ENCODE measurements at regions not wholly inside any gene's neighbourhood (a gene's known extent, or its start where the extent isn't known, plus 50 kb on each side); places are given as distances from the start of the nearest gene placed in this dataset.
"Not testable (repeated sequence)": the region's sequence is repeated elsewhere in the genome, so short reads cannot be mapped to it uniquely, and the experiment has no call there.

DNA sequence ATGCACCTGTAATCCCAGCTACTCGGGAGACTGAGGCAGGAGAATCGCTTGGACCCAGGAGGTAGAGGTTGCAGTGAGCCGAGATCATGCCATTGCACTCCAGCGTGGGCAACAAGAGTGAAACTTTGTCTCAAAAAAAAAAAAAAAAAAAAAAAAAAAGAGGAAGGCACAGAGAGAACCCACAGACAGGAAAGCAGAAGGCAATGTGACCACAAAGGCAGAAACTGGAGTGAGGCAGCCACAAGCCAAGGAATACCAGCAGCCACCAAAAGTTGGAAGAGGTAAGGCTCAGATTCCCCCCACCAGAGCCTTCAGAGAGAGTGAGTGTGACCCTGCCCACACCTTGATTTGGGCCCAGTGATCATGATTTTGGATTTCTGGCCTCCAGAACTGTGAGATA lies 54.7 kb upstream of the E2F3 start:
- not testable (repeated sequence) for TF ChIP-seq JUNB (IDR thresholded peaks at IDR 0.05); HDAC2 (IDR thresholded peaks at IDR 0.05); PHF8 (IDR thresholded peaks at IDR 0.05; ENCODE audit: borderline replicate concordance, low read depth)
- TF ChIP-seq, protein P1, sequence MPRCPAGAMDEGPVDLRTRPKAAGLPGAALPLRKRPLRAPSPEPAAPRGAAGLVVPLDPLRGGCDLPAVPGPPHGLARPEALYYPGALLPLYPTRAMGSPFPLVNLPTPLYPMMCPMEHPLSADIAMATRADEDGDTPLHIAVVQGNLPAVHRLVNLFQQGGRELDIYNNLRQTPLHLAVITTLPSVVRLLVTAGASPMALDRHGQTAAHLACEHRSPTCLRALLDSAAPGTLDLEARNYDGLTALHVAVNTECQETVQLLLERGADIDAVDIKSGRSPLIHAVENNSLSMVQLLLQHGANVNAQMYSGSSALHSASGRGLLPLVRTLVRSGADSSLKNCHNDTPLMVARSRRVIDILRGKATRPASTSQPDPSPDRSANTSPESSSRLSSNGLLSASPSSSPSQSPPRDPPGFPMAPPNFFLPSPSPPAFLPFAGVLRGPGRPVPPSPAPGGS (IDR thresholded peaks at IDR 0.05), result not testable (repeated sequence)

Measured in A549 (cell line).